HG03565 (cell line): ENCODE measurements at regions not wholly inside any gene's neighbourhood (a gene's known extent, or its start where the extent isn't known, plus 50 kb on each side); places are given as distances from the start of the nearest gene placed in this dataset.

Experiments
- ATAC-seq: cut with Tn5 transposase; IDR thresholded peaks from one replicate; pipeline ENCODE4 v1.9.1; 2021; ENCODE audit warnings: mild to moderate bottlenecking, moderate library complexity; ENCODE audit not compliant: unreplicated experiment

DNA sequence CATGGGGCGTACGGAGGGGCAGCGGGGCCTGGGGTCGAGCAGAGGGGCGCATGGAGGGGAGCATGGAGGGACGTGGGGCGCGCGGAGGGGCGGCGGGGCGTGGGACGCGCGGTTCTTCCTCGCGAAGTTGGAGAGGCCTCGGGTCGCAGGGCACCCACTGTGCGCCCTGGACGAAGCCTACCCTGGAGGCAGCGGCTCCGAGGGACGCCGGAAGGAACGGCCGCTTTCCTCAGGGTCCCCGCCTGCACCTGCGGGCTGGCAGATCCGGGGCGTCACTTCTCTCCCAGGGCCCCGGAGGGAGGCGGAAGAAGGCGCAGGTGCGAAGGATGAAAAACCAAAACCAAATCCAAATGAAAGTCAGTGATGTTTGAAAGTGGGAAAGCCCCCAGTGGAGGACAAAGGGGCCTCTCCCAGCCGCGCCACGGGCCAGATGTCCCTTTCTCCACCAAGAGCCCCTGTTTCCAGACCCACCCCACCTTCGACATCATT lies 142.1 kb upstream of the PDE10A start:
- no peak for ATAC-seq

DNA sequence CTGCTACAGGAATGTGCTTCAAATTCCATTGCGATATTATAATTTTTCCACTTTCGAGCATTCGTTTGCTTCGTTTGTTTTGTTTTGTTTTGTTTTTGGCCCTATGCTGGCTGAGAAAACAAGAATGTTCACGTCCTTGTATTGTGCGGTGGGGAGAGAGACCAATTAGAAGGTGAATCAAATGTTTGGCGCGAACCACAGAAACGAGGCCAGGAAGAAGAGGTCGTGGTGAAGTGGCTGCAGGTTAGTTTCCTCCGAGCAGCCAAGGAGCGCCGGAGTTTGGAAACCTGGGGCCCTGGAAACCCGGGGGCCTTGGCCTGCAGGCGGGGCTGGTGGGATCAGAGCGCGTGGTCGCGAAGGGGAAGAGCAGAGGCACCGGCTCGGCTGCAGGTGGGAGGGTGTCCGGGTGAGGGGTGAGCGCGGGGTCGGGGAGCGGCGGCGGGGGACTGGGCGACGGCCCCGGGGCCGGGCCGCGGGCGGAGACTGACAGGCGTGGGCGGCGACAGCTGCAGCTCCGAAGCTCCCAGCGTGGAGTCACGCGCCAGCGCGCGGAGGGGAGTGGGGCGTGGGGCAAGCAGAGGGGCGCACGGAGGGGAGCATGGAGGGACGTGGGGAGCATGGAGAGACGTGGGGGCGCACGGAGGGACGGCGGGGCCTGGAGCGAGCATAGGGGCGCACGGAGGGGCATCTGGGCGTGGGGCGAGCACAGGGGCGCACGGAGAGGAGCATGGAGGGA lies 141.5 kb upstream of the PDE10A start:
- no peak for ATAC-seq

- no peak for ATAC-seq
Observed at GRCh38 chr6:165800337-165800736, 137.3 kb upstream of the PDE10A start.

- no peak for ATAC-seq
Observed at GRCh38 chr6:165799391-165800153, 136.5 kb upstream of the PDE10A start.

DNA sequence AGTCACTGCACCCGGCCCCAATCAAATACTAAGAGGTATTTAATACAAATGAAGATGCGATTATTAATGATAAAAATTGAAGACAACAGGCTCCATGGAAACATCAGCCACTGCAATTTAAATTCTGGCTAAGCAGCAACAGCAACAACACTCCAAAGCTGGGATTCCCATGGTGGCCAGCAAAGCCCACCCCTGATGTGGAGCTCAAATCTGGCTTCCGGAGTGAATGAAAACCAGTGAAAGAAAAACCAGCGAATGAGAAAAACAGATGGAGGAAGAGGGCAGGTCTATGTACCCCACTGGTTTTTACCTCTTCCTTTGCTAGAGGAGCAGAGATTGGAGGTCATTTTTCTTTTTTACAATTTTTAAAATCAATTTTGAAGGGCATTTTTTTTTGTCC lies 135.9 kb upstream of the PDE10A start:
- no peak for ATAC-seq

DNA sequence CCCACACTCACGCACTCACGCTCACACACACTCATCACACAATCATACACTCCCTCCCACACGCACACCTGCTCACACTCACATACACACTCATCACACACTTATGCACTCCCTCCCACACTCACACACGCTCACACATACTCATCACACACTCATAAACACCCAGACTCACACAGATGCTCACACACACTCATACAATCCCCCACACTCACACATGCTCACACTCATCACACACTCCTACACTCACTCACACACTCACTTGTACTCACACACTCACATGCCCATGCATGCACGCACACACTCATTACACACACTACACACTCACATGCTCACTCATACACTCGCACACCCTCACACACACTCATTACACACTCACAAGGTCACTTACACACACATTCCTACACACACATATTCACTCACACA lies 131.1 kb upstream of the PDE10A start:
- no peak for ATAC-seq

- ATAC-seq: no peak
Observed at GRCh38 chr6:165793287-165793825, 130.3 kb upstream of the PDE10A start.

DNA sequence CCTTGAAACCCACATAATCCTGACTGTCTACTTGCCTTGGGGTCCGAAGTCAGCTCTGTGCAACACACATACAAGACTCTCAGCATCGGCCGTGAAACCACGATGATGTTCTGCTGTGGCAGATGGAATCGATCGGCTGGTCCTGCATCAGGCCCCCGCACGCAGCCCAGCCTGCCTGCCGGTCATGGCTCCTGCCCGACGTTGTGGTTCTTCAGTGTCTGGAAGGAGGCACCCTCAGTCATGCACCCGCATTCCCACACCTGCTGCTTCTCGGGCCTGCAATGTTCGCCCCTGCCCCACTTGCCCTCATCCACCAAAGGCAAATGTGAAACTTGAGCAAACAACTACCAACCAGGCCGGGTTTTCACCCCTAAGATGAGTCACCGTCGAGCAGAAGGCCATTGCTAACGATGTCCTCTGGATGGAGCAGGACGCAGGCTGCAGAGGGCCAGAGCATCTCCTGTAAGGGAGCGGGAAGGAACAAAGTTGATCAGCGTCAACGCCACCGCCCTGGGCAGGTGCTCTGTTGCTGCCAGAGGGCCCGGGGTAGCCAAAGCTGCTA lies 128.9 kb upstream of the PDE10A start:
- ATAC-seq: no peak

DNA sequence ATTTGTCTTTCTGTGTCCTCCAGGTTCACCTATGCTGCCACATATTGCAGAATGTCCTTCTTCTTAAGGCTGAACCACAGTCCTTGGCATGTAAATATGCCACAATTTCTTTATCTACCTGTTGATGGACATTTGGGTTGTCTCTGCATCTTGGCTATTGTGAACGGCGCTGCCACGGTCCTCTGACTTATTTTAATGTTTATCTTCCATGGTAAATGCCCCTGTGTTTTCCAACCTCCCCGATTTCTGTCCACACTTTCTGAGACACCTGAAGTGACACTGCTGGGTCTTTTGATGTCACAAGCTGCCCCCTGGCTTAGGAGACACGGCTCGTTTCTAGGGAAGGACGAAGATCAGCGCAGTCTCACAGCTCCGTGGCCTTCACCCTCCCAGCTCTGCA lies 128.3 kb upstream of the PDE10A start:
- no peak for ATAC-seq

- no peak for ATAC-seq
Observed at GRCh38 chr6:165782812-165783211, 119.8 kb upstream of the PDE10A start.

- no peak for ATAC-seq
Observed at GRCh38 chr6:165782134-165782533, 119.1 kb upstream of the PDE10A start.

DNA sequence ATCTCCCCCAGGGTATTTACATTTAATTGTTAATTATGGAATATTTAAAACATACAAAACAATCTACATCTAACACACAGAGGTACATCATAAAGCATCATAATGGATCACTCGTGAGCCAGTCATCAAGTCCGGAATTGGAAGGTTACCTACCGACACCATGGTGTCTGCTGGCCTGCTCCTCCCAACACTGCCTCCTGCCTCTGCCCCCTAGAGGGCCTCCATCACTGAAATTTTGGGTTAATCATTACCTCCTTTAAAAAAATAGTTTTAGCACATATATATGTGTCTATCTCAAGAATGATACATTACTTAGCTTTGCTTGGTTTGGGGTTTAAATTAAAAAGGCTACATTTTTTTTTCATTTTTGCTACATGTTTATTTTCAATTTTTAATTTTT lies 114.6 kb upstream of the PDE10A start:
- no peak for ATAC-seq

DNA sequence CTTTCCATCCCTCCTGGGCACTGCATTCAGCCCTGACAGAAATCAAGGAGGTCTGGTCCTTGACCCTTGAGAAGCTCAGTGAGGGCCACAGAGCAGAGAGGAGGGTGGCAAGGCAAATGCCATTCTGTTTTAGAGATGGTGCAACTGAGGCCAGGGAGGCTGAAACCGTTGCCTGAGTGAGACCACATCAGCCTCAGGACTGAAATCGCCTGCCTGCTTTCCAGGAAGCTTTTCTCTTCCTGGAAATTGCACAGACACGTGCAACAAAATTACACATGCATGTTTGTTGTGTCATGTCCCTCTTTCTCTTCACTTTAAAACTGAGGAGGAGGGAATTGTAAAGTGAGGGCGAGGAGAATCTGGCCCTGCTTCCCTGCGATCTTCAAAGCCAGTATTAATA lies 113.7 kb upstream of the PDE10A start:
- no peak for ATAC-seq

DNA sequence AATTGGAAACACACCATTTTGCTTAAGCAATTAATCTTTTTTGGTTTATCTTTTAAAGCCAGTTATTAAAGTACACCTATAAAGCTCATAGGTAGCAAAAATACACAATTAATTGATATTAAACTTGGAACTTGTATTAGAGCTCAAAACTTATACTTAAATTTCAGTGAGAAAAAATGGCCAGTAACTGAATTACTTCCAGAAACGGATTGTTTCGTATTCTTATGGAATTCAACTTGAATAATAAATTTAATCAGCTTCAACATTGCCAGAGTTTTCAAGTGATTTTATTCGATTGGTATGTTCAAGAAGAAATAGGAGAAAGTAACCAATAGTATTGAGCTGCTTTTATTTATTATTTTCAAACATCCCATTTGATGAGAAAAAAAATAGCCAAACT lies 112.7 kb upstream of the PDE10A start:
- ATAC-seq: no peak

DNA sequence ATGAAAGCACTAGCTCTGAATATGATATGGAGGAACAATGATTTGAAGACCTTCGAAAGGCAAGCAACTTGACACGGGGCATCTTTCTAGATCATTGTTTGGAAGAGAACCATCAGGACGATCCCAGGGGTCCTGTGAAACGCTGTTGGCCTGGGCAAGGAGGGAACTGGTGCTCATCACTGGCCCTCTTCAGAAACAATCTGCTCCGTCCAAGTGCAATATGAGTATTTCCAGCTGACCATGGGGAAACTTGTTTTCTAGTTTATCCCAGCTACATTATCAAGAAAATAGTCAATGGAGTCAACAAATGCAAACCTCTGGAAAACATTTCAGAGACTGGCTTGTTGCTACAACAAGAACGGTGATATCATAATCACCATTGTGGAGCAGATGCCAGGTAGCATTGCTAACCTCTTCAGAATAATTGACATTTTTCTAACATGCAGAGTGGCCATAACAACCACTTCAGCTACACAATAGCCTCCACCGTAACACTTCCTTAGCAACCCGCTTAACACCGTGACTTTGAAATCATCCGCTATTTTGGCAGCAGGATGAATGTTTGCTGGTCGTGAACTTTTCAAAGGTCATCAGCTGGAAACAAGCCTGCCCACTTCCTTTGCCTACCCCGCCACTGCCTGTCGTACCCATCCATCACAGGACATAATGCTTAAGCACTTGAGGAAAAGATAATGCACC lies 112.0 kb upstream of the PDE10A start:
- no peak for ATAC-seq

DNA sequence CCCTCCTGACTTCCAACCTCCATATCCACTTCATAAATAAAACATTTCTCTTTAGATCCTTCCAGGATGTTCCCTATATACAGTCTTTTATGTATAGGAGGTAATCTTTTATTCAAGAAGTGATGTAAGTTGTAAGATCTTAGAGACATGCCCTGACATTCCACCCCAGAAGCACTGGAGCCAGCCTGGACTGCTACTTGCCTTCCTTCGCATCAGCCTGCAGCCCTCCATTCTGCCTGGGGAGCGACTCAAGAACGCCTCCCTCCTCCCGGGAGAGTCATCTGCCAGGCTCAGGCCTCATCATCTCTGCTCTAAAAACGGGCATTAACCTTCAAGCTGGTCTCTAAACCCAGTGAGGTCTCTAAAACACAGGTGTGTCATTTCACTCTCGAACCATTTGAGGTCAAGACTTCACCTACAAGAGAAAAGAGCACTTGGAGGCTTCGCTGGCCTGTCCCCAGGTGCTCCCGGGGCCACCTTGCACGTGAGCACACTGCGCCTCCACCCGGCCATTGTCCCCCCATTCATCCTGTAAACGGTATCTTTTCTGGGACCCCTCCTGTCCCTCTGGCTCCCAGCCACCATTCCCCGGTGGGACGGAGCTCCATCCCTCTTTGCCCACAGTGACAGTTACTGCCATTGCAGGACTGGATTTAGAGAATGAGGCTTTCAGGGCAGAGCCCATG lies 107.5 kb upstream of the PDE10A start:
- no peak for ATAC-seq

DNA sequence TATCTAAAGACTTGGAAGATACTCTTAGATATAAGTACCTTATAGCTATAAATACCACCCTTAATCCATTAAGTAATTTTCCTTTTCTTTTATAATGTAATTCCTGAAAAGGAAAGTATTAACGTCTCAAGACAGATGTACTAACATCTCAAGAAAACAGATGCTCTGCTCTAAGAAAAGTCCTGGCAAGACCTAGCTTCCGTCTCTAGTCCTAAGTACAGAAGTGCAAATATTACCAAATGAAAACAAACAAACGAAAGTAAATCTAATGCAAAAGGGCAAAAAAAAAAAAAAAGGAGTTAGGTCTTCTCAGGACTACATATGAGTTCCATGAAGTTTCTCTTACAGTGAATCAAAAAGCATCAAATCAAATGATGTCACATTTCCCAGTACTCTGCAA lies 106.8 kb upstream of the PDE10A start:
- ATAC-seq: no peak

GRCh38 chr6:165769401-165769800 lies 106.4 kb upstream of the PDE10A start:
- no peak for ATAC-seq

- ATAC-seq: no peak
Observed at GRCh38 chr6:165768961-165769360, 105.9 kb upstream of the PDE10A start.

- no peak for ATAC-seq
Observed at GRCh38 chr6:165767228-165767627, 104.2 kb upstream of the PDE10A start.

DNA sequence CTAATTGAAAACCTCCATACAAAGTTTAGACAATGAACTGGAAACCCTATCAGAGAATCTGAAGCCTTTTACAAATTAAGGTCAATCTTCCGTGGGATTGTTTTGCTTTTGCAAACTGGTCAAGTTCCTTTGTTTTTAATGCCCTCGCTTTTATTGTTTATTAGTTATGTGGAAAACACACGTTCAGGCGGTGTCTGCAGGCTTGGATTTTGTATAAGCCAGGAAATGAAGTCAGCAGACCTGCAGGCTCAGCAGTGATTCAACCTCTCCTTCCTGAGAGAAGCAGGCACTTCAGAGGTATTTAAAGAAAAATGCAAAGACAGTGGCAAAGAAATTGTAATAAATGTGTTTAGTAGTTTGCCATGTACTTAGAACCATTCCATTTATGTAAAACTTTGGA lies 103.4 kb upstream of the PDE10A start:
- ATAC-seq: no peak
